Body of pancreas (tissue), 4 donors: ENCODE measurements at regions not wholly inside any gene's neighbourhood (a gene's known extent, or its start where the extent isn't known, plus 50 kb on each side); places are given as distances from the start of the nearest gene placed in this dataset.

Experiments
- ATAC-seq: fragments of 150-250 bp; one replicate; pipeline ENCODE4 v1.9.1; 2016
- DNase-seq, 4 donors: peaks; one replicate each; pipeline ENCODE4 v3.0.0-alpha.2; 2019
- H3K27ac ChIP-seq, 4 donors: fragments of 200-600 bp; sonication (generic); 1 replicate in 3 of 4; 2 replicates in 1 of 4; pipeline versions ENCODE4 v1.5.1 to v1.6.1; 2016 to 2019; ENCODE audit warnings: mild to moderate bottlenecking in 1 of 4, mixed read lengths in 1 of 4, moderate library complexity in 1 of 4
- H3K27me3 ChIP-seq, 2 donors: fragments of 200-600 bp; sonication (generic); one replicate each; pipeline ENCODE4 v1.6.0; 2016; ENCODE audit warnings: mild to moderate bottlenecking in 1 of 2
- H3K36me3 ChIP-seq, 2 donors: fragments of 200-600 bp; sonication (generic); replicated peaks in 1 of 2; 2 replicates each; pipeline ENCODE4 v1.5.1; 2016; ENCODE audit warnings: low read depth in 2 of 2; ENCODE audit not compliant: insufficient read depth in 1 of 2
- H3K4me1 ChIP-seq: fragments of 200-600 bp; sonication (generic); one replicate; pipeline ENCODE4 v1.6.0; 2016
- H3K4me3 ChIP-seq, 2 donors: fragments of 200-600 bp; sonication (generic); 1 replicate in 1 of 2; 2 replicates in 1 of 2; pipeline ENCODE4 v1.5.1; 2016 to 2019
- H3K9me3 ChIP-seq, 3 donors: fragments of 200-600 bp; sonication (generic); 1 replicate in 2 of 3; 2 replicates in 1 of 3; pipeline ENCODE4 v1.5.1; 2016
- POLR2A ChIP-seq, 3 donors: fragments of 450-650 bp; IDR thresholded peaks; one replicate each; pipeline ENCODE4 v1.6.1; 2016; ENCODE audit warnings: antibody characterized with exemption in 3 of 3, mild to moderate bottlenecking in 2 of 3
- WGBS, 2 donors: methylation state at CpG; one replicate each; pipeline ENCODE4 v1.1.5; 2017; 5-methylcytosine and 5-hydroxymethylcytosine counted together
- intact Hi-C: fragments of 100-400 bp; cut with DNase I; formaldehyde crosslinking; loops from one replicate; pipeline ENCODE4 v1.15.1; 2023
- TF ChIP-seq, protein P1 (sequence below), 7 experiments: fragments of 450-650 bp in 4 of 7; fragments of 200-600 bp in 3 of 7; sonication (generic) in 3 of 7; IDR thresholded peaks; one replicate each; pipeline ENCODE4 v1.5.1; 2016 to 2019; ENCODE audit warnings: antibody characterized with exemption in 7 of 7

DNA sequence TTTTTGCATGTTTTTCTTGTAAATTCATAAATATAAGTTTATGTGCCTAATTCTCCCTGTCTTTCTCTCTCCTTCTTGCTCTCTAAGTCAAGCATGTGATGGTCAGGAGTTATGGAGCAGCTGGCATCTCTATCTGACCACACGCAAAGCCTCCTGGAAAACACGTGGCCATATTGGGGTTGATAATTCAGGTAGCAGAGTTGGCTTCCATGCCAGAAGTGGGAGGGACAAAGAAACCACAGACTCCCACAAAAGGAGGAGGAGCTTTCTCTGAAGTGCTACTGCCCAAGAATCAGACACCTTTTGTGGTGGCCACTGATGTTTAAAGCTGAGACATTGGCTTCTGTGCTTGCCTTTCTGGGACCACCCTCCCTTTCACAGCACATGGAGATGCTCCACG is 517.6 kb upstream of the TMEM132C start:
- no peak for DNase-seq
- H3K27me3 ChIP-seq: no peaks in the 10 kb centered on the region
- intact Hi-C loops: no loop called here
- H3K27ac ChIP-seq: no peak overlapping the region
- H3K4me3 ChIP-seq: no peak overlapping the region
- ATAC-seq: no peak
- H3K36me3 ChIP-seq: no peaks in the 10 kb centered on the region
- TF ChIP-seq, protein P1, sequence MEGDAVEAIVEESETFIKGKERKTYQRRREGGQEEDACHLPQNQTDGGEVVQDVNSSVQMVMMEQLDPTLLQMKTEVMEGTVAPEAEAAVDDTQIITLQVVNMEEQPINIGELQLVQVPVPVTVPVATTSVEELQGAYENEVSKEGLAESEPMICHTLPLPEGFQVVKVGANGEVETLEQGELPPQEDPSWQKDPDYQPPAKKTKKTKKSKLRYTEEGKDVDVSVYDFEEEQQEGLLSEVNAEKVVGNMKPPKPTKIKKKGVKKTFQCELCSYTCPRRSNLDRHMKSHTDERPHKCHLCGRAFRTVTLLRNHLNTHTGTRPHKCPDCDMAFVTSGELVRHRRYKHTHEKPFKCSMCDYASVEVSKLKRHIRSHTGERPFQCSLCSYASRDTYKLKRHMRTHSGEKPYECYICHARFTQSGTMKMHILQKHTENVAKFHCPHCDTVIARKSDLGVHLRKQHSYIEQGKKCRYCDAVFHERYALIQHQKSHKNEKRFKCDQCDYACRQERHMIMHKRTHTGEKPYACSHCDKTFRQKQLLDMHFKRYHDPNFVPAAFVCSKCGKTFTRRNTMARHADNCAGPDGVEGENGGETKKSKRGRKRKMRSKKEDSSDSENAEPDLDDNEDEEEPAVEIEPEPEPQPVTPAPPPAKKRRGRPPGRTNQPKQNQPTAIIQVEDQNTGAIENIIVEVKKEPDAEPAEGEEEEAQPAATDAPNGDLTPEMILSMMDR (IDR thresholded peaks at IDR 0.05): no peak
- H3K4me1 ChIP-seq: no peaks in the 10 kb centered on the region
- WGBS, 2 donors: 48 to 50% methylated on average over 3 of the region's 3 CpGs
- H3K9me3 ChIP-seq: no peaks in the 10 kb centered on the region

GRCh38 chr12:127750076-127750840 is 516.7 kb upstream of the TMEM132C start:
- no peak overlapping the region for H3K27ac ChIP-seq
- no peak overlapping the region for H3K4me3 ChIP-seq
- no peak for TF ChIP-seq POLR2A (IDR thresholded peaks at IDR 0.05)
- TF ChIP-seq, protein P1 (IDR thresholded peaks at IDR 0.05): no peak
- no peaks in the 10 kb centered on the region for H3K9me3 ChIP-seq
- ATAC-seq (no peak), DNase-seq (no peak)
- no peaks in the 10 kb centered on the region for H3K36me3 ChIP-seq
- intact Hi-C loops: no loop called here
- 46 to 62% methylated on average over 8 of the region's 8 CpGs for WGBS, 2 donors
- no peaks in the 10 kb centered on the region for H3K4me1 ChIP-seq
- no peaks in the 10 kb centered on the region for H3K27me3 ChIP-seq

DNA sequence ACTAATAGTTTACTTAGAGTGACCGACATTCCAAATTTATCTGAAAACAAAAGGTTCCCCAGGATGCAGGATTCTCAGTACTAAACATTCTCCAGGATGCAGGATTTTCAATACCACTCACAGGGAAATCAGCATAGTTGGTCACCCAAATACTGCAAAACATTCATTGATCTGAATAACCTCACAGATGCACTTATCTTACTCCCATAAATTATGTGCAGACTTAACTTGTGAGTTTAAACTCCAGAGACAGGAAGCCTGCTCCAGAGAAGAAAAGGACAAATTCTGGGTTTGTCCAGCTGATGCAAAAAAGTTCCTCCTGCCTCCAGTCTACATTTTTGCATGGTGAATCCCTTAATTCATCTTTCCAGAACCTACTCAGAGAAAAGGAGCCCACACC is 514.2 kb upstream of the TMEM132C start:
- Histone ChIP-seq H3K27ac (no peak overlapping the region), H3K4me3 (no peak overlapping the region), H3K4me1 (no peaks in the 10 kb centered on the region), H3K9me3 (no peaks in the 10 kb centered on the region), H3K36me3 (no peaks in the 10 kb centered on the region), H3K27me3 (no peaks in the 10 kb centered on the region)
- intact Hi-C loops: no loop called here
- no peak for TF ChIP-seq POLR2A (IDR thresholded peaks at IDR 0.05)
- TF ChIP-seq, protein P1 (IDR thresholded peaks at IDR 0.05): no peak
- ATAC-seq: no peak
- no peak for DNase-seq
- WGBS, 2 donors: 46 to 55% methylated on average over 1 of the region's 1 CpG

DNA sequence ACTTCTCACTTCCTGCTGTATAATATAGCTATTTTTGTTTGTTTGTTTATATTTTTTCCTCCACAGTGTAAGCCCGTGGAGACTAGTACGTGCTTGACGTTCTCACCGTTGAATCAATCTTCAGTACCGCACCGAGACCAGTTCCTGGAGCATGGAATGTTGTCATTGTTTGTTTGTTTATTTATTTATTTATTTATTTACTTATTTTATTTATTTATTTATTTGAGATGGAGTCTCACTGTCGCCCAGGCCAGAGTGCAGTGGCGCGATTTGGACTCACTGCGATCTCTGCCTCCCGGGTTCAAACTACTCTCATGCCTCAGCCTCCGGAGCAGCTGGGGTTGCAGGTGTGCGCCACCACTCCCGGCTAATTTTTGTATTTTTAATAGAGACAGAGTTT is 506.6 kb upstream of the TMEM132C start:
- no peaks in the 10 kb centered on the region for H3K9me3 ChIP-seq
- no peak for DNase-seq
- ATAC-seq: no peak
- intact Hi-C loops: no loop called here
- no peak overlapping the region for H3K4me3 ChIP-seq
- H3K27ac ChIP-seq: no peak overlapping the region
- H3K27me3 ChIP-seq: no peaks in the 10 kb centered on the region
- WGBS, 2 donors: 92% methylated on average over 14 of the region's 14 CpGs
- no peaks in the 10 kb centered on the region for H3K4me1 ChIP-seq
- no peaks in the 10 kb centered on the region for H3K36me3 ChIP-seq
- TF ChIP-seq POLR2A (IDR thresholded peaks at IDR 0.05): no peak
- TF ChIP-seq, protein P1 (IDR thresholded peaks at IDR 0.05): no peak

DNA sequence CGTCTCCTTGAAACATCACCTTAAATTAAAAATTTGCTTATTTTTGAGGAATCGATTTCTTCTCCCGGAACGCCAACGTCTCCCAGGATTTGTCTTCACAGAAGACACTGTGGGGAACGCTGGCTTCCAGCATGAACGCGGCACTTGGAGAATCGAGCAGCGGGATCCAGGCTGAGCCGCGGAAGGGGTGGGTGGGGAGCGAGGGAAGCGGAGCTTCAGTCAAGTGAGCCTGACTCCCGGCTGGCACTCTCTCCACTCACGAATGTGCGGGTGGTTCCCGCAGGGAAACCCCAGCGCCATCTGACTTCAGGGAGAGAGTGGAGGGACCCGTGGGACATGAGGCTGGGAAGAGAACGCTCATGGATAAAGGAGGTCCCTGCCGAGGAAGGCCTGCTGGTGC is 506.0 kb upstream of the TMEM132C start:
- no peaks in the 10 kb centered on the region for H3K27me3 ChIP-seq
- no peak for TF ChIP-seq POLR2A (IDR thresholded peaks at IDR 0.05)
- TF ChIP-seq, protein P1 (IDR thresholded peaks at IDR 0.05): no peak
- H3K27ac ChIP-seq: no peak overlapping the region
- ATAC-seq: no peak
- WGBS, 2 donors: 83 to 91% methylated on average over 22 of the region's 22 CpGs
- intact Hi-C loops: no loop called here
- no peaks in the 10 kb centered on the region for H3K36me3 ChIP-seq
- no peak for DNase-seq
- H3K4me3 ChIP-seq: no peak overlapping the region
- H3K9me3 ChIP-seq: no peaks in the 10 kb centered on the region
- no peaks in the 10 kb centered on the region for H3K4me1 ChIP-seq
